K562 (cell line): ENCODE measurements at regions not wholly inside any gene's neighbourhood (a gene's known extent, or its start where the extent isn't known, plus 50 kb on each side); places are given as distances from the start of the nearest gene placed in this dataset.

Source experiments
- ATAC-seq: fragments of 200-7000 bp; cut with Tn5 transposase; 3 replicates; pipeline ENCODE4 v1.9.1; 2020; ENCODE audit warnings: moderate library complexity
- BruUV-seq: library from RNA; stranded (reverse); fragments of 400-500 nt; replicated peaks from 2 replicates; lab custom pipeline; 2021; lab: Mats Ljungman, UMichigan
- CTCF ChIA-PET: fragments of 300-600 bp; formaldehyde crosslinking; extraction: SDS; loops from one replicate; lab custom pipeline; 2021; ENCODE audit warnings: low intra/inter-chr PET ratio; lab: Yijun Ruan, JAX
- POLR2A ChIA-PET: fragments of 300-600, 350-650 bp; sonication (Branson Sonifier 250); formaldehyde crosslinking; extraction: SDS; loops from one replicate; lab custom pipeline; 2021; ENCODE audit warnings: antibody characterized with exemption, inconsistent platforms; lab: Yijun Ruan, JAX
- DNase-seq, 4 experiments: peaks; one replicate each; pipeline versions ENCODE4 v3.0.0 to v3.0.0-alpha.2; 2011 to 2018; ENCODE audit warnings: low spot score in 3 of 4, mixed read lengths in 3 of 4; ENCODE audit errors: extremely low read depth in 1 of 4
- FAIRE-seq: peaks from 2 replicates; lab custom pipeline; 2011; peaks lifted over from hg19 to GRCh38; lab: Jason Lieb, UNC
- H2AFZ ChIP-seq: 2 replicates; pipeline ENCODE4 v1.6.0; 2011; ENCODE audit warnings: low read depth, low read length, control low read depth, inconsistent platforms
- H3K27ac ChIP-seq: fragments of 200-600 bp; 3 replicates; pipeline ENCODE4 v1.8.0; 2011; ENCODE audit warnings: low read depth, mild to moderate bottlenecking, control low read depth, inconsistent platforms, low read length, moderate library complexity, mixed read lengths; ENCODE audit errors: extremely low read depth
- H3K27me3 ChIP-seq, 2 experiments: fragments of 300-600 bp in 1 of 2; 2 replicates in 1 of 2; 3 replicates in 1 of 2; pipeline versions ENCODE4 v1.6.0 to v1.8.0; 2011; ENCODE audit warnings: inconsistent platforms in 2 of 2, low read length in 2 of 2, mild to moderate bottlenecking in 1 of 2, mixed read lengths in 1 of 2, moderate library complexity in 1 of 2; ENCODE audit not compliant: control insufficient read depth in 2 of 2, insufficient read depth in 2 of 2
- H3K36me3 ChIP-seq: fragments of 300-600 bp; 3 replicates; pipeline ENCODE4 v1.8.0; 2011; ENCODE audit warnings: mild to moderate bottlenecking, low read length, inconsistent platforms; ENCODE audit not compliant: control insufficient read depth, insufficient read depth
- H3K4me1 ChIP-seq, 2 experiments: fragments of 200-600 bp in 1 of 2; replicated peaks in 1 of 2; 2 replicates in 1 of 2; 3 replicates in 1 of 2; pipeline versions ENCODE4 v1.5.1 to v1.8.0; 2011; ENCODE audit warnings: inconsistent platforms in 2 of 2, low read length in 2 of 2, mild to moderate bottlenecking in 1 of 2, mixed read lengths in 1 of 2, moderate library complexity in 1 of 2; ENCODE audit not compliant: control insufficient read depth in 2 of 2, insufficient read depth in 2 of 2
- H3K4me2 ChIP-seq: 2 replicates; pipeline ENCODE4 v1.6.1; 2011; ENCODE audit warnings: low read length, control low read depth, inconsistent platforms, mixed read lengths; ENCODE audit not compliant: insufficient read depth
- H3K4me3 ChIP-seq: fragments of 200-600 bp; sonication (generic), shearing (Covaris generic); 2 replicates; pipeline ENCODE4 v1.5.1; 2016; ENCODE audit warnings: control low read depth, inconsistent platforms
- H3K79me2 ChIP-seq: fragments of 200-600 bp; 3 replicates; pipeline ENCODE4 v1.8.0; 2011; ENCODE audit warnings: low read length, inconsistent platforms; ENCODE audit not compliant: control insufficient read depth, insufficient read depth
- H3K9ac ChIP-seq, 2 experiments: 2 replicates each; pipeline versions ENCODE4 v1.6.0 to v1.6.1; 2011; ENCODE audit warnings: low read depth in 2 of 2, low read length in 2 of 2, control low read depth in 1 of 2, inconsistent platforms in 1 of 2, mild to moderate bottlenecking in 1 of 2, mixed read lengths in 1 of 2; ENCODE audit not compliant: insufficient read depth in 1 of 2
- H3K9me1 ChIP-seq: one replicate; pipeline ENCODE4 v1.6.0; 2011; ENCODE audit warnings: inconsistent platforms, mild to moderate bottlenecking, low read length, moderate library complexity; ENCODE audit not compliant: control insufficient read depth, insufficient read depth
- H3K9me3 ChIP-seq: replicated peaks from 2 replicates; pipeline ENCODE4 v1.5.1; 2011; ENCODE audit warnings: low read depth, low read length, inconsistent platforms; ENCODE audit not compliant: control insufficient read depth, insufficient read depth
- H4K20me1 ChIP-seq: replicated peaks from 2 replicates; pipeline ENCODE4 v1.6.1; 2011; ENCODE audit warnings: low read length, inconsistent platforms, mixed read lengths; ENCODE audit not compliant: control insufficient read depth, insufficient read depth
- ATF2 ChIP-seq: sonication (generic); formaldehyde crosslinking; IDR thresholded peaks from 2 replicates; pipeline ENCODE4 v1.8.1; 2022; ENCODE audit warnings: missing genetic modification reagents
- ATF3 ChIP-seq, 2 experiments: fragments of 450-650 bp in 1 of 2; sonication (generic) in 1 of 2; formaldehyde crosslinking in 1 of 2; IDR thresholded peaks in 1 of 2; conservative IDR thresholded peaks in 1 of 2; 2 replicates each; pipeline versions ENCODE4 v1.6.1 to v1.8.1; 2016 to 2023; ENCODE audit warnings: mild to moderate bottlenecking in 2 of 2, moderate library complexity in 2 of 2, inconsistent platforms in 1 of 2, missing genetic modification reagents in 1 of 2
- BHLHE40 ChIP-seq: IDR thresholded peaks from 2 replicates; pipeline ENCODE4 v1.6.1; 2011; ENCODE audit warnings: low read length, improper control_type of control experiment
- BRD4 ChIP-seq: fragments of 200-600 bp; sonication (generic); IDR thresholded peaks from 2 replicates; pipeline ENCODE4 v1.6.1; 2017; ENCODE audit warnings: inconsistent platforms
- FUS ChIP-seq: fragments of 200-400 bp; formaldehyde crosslinking; optimal IDR thresholded peaks from 2 replicates; pipeline ENCODE3; 2017; ENCODE audit warnings: low read depth, low read length
- HCFC1 ChIP-seq: IDR thresholded peaks from 2 replicates; pipeline ENCODE4 v1.6.1; 2012; ENCODE audit warnings: low read depth, low read length, improper control_type of control experiment
- HDAC8 ChIP-seq: fragments of 450-650 bp; IDR thresholded peaks from 2 replicates; pipeline ENCODE4 v1.6.1; 2016; ENCODE audit warnings: mild to moderate bottlenecking, missing genetic modification characterization, moderate library complexity, missing compliant biosample characterization
- HEY1 ChIP-seq: fragments of 250-450 bp; sonication (Bioruptor Pico); IDR thresholded peaks from 2 replicates; pipeline ENCODE4 v1.5.0; 2020; ENCODE audit warnings: mild to moderate bottlenecking, moderate library complexity, borderline replicate concordance
- MECOM ChIP-seq: fragments of 250-450 bp; sonication (Bioruptor Pico); IDR thresholded peaks from 2 replicates; pipeline ENCODE4 v1.8.0; 2022; ENCODE audit warnings: inconsistent platforms
- MXD1 ChIP-seq: fragments of 250-450 bp; sonication (Bioruptor Pico); IDR thresholded peaks from 2 replicates; pipeline ENCODE4 v1.8.0; 2021; ENCODE audit warnings: borderline replicate concordance, mild to moderate bottlenecking, moderate library complexity; ENCODE audit not compliant: poor library complexity, severe bottlenecking
- RBBP5 ChIP-seq: fragments of 200-600 bp; sonication (generic); IDR thresholded peaks from 2 replicates; pipeline ENCODE4 v1.6.1; 2012; ENCODE audit warnings: borderline replicate concordance, mild to moderate bottlenecking, low read length, control low read depth, inconsistent platforms; ENCODE audit not compliant: insufficient read depth, poor library complexity, severe bottlenecking
- RNF2 ChIP-seq: sonication (generic); IDR thresholded peaks from 2 replicates; pipeline ENCODE4 v1.6.1; 2016
- ZNF398 ChIP-seq: fragments of 250-450 bp; sonication (Bioruptor Pico); IDR thresholded peaks from 2 replicates; pipeline ENCODE4 v1.8.0; 2021; ENCODE audit warnings: moderate library complexity, mild to moderate bottlenecking, inconsistent platforms
- ZNF57 ChIP-seq: fragments of 450-650 bp; formaldehyde crosslinking; IDR thresholded peaks from 2 replicates; pipeline ENCODE4 v1.4.0; 2020; ENCODE audit warnings: mild to moderate bottlenecking, moderate library complexity
- WGBS: fragments of 100-300 bp; shearing (Covaris generic); methylation state at CpG from one replicate; pipeline ENCODE4 v1.1.6; 2016; ENCODE audit warnings: low coverage, mixed read lengths; ENCODE audit not compliant: insufficient coverage; ENCODE audit errors: missing lambda C conversion rate; 5-methylcytosine and 5-hydroxymethylcytosine counted together
- in situ Hi-C: fragments of 300-500 bp; cut with MboI; formaldehyde crosslinking; loops from 4 replicates; pipeline ENCODE4 v1.15.0; 2018; ENCODE audit warnings: inconsistent platforms, mixed read lengths
- intact Hi-C: fragments of 100-400 bp; cut with micrococcal nuclease; formaldehyde crosslinking; loops from 2 replicates; pipeline ENCODE4 v1.14.2; 2022
- TF ChIP-seq, protein P1 (sequence below): fragments of 450-650 bp; conservative IDR thresholded peaks from 2 replicates; pipeline ENCODE4 v1.6.1; 2016; ENCODE audit warnings: missing genetic modification characterization, low read depth, mild to moderate bottlenecking, control low read depth, missing compliant biosample characterization

DNA sequence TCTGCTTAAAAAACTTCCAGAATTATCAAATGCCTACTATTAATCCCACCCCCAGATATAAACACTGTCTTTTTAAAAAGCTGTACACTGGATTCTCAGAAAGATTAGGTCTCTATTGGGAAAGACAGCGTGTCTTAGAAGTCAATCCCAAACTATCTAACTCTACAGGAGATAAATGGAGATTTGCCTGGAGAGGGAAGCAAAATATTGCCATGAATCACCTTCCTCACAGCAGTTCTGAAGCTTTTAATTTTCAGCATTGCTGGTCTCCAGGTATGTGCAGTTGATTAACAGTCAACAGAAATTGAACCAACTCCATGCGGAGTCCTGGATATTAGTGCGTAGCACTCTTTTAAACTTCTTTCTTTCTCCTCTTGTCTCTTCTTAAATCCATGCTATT lies 122.2 kb downstream of the DSC3 start (continued):
- TF ChIP-seq MXD1 (CRISPR knock-in tag) (no peak), BHLHE40 (no peak), FUS (no peak), ZNF57 (CRISPR knock-in tag) (no peak), RNF2 (no peak)

GRCh38 chr18:30917651-30918050 lies 124.9 kb downstream of the DSC3 start:
- no peaks in the 10 kb centered on the region for H3K27me3 ChIP-seq
- ChIA-PET POLR2A (no interaction called here), CTCF (no interaction called here)
- H3K4me3 ChIP-seq: no peak overlapping the region
- DNase-seq (no peak), ATAC-seq (no peak), FAIRE-seq (no peak)
- no peaks in the 10 kb centered on the region for H3K9me3 ChIP-seq
- no peaks in the 10 kb centered on the region for H4K20me1 ChIP-seq
- no peaks in the 10 kb centered on the region for H3K4me1 ChIP-seq
- 4% methylated on average over 4 of the region's 4 CpGs for WGBS
- no peak overlapping the region for H3K4me2 ChIP-seq
- BruUV-seq: no TSS peak
- in situ Hi-C loops (no loop called here), intact Hi-C loops (no loop called here)
- no peaks in the 10 kb centered on the region for H3K36me3 ChIP-seq
- H2AFZ ChIP-seq: no peak overlapping the region
- no peaks in the 10 kb centered on the region for H3K9me1 ChIP-seq
- H3K27ac ChIP-seq: no peak overlapping the region
- H3K79me2 ChIP-seq: no peaks in the 10 kb centered on the region
- H3K9ac ChIP-seq: no peak overlapping the region
- no peak for TF ChIP-seq ZNF398
- TF ChIP-seq, protein P1, sequence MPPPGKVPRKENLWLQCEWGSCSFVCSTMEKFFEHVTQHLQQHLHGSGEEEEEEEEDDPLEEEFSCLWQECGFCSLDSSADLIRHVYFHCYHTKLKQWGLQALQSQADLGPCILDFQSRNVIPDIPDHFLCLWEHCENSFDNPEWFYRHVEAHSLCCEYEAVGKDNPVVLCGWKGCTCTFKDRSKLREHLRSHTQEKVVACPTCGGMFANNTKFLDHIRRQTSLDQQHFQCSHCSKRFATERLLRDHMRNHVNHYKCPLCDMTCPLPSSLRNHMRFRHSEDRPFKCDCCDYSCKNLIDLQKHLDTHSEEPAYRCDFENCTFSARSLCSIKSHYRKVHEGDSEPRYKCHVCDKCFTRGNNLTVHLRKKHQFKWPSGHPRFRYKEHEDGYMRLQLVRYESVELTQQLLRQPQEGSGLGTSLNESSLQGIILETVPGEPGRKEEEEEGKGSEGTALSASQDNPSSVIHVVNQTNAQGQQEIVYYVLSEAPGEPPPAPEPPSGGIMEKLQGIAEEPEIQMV (tag): no peak
- no peak for TF ChIP-seq HDAC8 (tag)
- no peak for TF ChIP-seq RBBP5
- TF ChIP-seq HCFC1: no peak
- no peak for TF ChIP-seq MECOM (CRISPR knock-in tag)
- no peak for TF ChIP-seq ATF3 (IDR thresholded peaks at IDR 0.05)
- TF ChIP-seq ATF3 (CRISPR knock-in tag; conservative IDR thresholded peaks at IDR 0.05): no peak
- no peak for TF ChIP-seq BRD4
- TF ChIP-seq ATF2 (CRISPR knock-in tag): no peak
- TF ChIP-seq HEY1 (CRISPR knock-in tag): no peak
- TF ChIP-seq ZNF57 (CRISPR knock-in tag): no peak
